ENCODE measurements at regions not wholly inside any gene's neighbourhood (a gene's known extent, or its start where the extent isn't known, plus 50 kb on each side); places are given as distances from the start of the nearest gene placed in this dataset.

- FAIRE-seq (no peak), DNase-seq (ENCODE audit: extremely low read depth in 1 of 4, low spot score in 3 of 4) (no peak), ATAC-seq (no peak)
- Histone ChIP-seq H2AFZ (ENCODE audit: low read depth, low read length) (no peak overlapping the region), H3K27ac (ENCODE audit: extremely low read depth, low read depth, low read length) (no peak overlapping the region), H3K27me3 (ENCODE audit: control insufficient read depth in 2 of 2, insufficient read depth in 2 of 2, low read length in 2 of 2) (peaks cover 2 to 6% of the 10 kb centered on the region in 2 experiments; a peak in 1 of 5 replicates), H3K9ac (ENCODE audit: insufficient read depth in 1 of 2, low read depth in 2 of 2, low read length in 2 of 2) (no peak overlapping the region), H3K4me1 (replicated peaks in 1 of 2; ENCODE audit: control insufficient read depth in 2 of 2, insufficient read depth in 2 of 2, low read length in 2 of 2) (no peaks in the 10 kb centered on the region), H3K79me2 (ENCODE audit: control insufficient read depth, insufficient read depth, low read length) (no peaks in the 10 kb centered on the region), H3K36me3 (ENCODE audit: control insufficient read depth, insufficient read depth, low read length) (no peaks in the 10 kb centered on the region), H3K9me3 (replicated peaks; ENCODE audit: control insufficient read depth, insufficient read depth, low read depth, low read length) (no peaks in the 10 kb centered on the region), H3K4me2 (ENCODE audit: insufficient read depth, low read length) (no peak overlapping the region), H3K4me3 (no peak overlapping the region), H3K9me1 (ENCODE audit: control insufficient read depth, insufficient read depth, low read length) (no peaks in the 10 kb centered on the region), H4K20me1 (replicated peaks; ENCODE audit: control insufficient read depth, insufficient read depth, low read length) (no peaks in the 10 kb centered on the region)
- TF ChIP-seq, protein P1, sequence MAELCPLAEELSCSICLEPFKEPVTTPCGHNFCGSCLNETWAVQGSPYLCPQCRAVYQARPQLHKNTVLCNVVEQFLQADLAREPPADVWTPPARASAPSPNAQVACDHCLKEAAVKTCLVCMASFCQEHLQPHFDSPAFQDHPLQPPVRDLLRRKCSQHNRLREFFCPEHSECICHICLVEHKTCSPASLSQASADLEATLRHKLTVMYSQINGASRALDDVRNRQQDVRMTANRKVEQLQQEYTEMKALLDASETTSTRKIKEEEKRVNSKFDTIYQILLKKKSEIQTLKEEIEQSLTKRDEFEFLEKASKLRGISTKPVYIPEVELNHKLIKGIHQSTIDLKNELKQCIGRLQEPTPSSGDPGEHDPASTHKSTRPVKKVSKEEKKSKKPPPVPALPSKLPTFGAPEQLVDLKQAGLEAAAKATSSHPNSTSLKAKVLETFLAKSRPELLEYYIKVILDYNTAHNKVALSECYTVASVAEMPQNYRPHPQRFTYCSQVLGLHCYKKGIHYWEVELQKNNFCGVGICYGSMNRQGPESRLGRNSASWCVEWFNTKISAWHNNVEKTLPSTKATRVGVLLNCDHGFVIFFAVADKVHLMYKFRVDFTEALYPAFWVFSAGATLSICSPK (IDR thresholded peaks at IDR 0.05; ENCODE audit: borderline replicate concordance): no peak
- TF ChIP-seq SRSF9 (IDR thresholded peaks at IDR 0.05; ENCODE audit: borderline replicate concordance, low read depth, low read length): no peak
- TF ChIP-seq, protein P2, sequence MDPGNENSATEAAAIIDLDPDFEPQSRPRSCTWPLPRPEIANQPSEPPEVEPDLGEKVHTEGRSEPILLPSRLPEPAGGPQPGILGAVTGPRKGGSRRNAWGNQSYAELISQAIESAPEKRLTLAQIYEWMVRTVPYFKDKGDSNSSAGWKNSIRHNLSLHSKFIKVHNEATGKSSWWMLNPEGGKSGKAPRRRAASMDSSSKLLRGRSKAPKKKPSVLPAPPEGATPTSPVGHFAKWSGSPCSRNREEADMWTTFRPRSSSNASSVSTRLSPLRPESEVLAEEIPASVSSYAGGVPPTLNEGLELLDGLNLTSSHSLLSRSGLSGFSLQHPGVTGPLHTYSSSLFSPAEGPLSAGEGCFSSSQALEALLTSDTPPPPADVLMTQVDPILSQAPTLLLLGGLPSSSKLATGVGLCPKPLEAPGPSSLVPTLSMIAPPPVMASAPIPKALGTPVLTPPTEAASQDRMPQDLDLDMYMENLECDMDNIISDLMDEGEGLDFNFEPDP (CRISPR knock-in tag; IDR thresholded peaks at IDR 0.05): no peak
- no peak for TF ChIP-seq DPF2 (IDR thresholded peaks at IDR 0.05)
- no peak for TF ChIP-seq SIN3B (IDR thresholded peaks at IDR 0.05; ENCODE audit: low read depth)
- 24% methylated on average over 9 of the region's 9 CpGs for WGBS (ENCODE audit: insufficient coverage, low coverage, missing lambda C conversion rate)
- ChIA-PET CTCF (ENCODE audit: low intra/inter-chr PET ratio) (no interaction called here), POLR2A (interaction anchor here (1.0 kb wide), 1 partner anchor 8 kb away, joined by 5 read pairs; no protein-coding TSS in a partner anchor)
- intact Hi-C loops (cut with micrococcal nuclease): no loop called here
- no TSS peak for BruUV-seq (replicated peaks)
- in situ Hi-C loops (cut with MboI): no loop called here
Observed at GRCh38 chr5:142493875-142494518, 169.2 kb upstream of the SPRY4 start.

All from K562 (cell line).